NOMO-1 treated with DMSO at 0.1 percent for 48 hours (cell line): ENCODE measurements at regions not wholly inside any gene's neighbourhood (a gene's known extent, or its start where the extent isn't known, plus 50 kb on each side); places are given as distances from the start of the nearest gene placed in this dataset.
"Not testable (repeated sequence)": the region's sequence is repeated elsewhere in the genome, so short reads cannot be mapped to it uniquely, and the experiment has no call there.

Source experiments
- DNase-seq: peaks from one replicate; lab custom pipeline; 2025; ENCODE audit not compliant: unreplicated experiment; lab: John Stamatoyannopoulos, UW

GRCh38 chr1:103469801-103470200, 55.7 kb upstream of the RNPC3 start:
- no peak for DNase-seq

- DNase-seq, result no peak
Measured at GRCh38 chr1:103467100-103467499, 58.4 kb upstream of the RNPC3 start.

GRCh38 chr1:103461161-103462105, 64.1 kb upstream of the RNPC3 start:
- peak; percentile 7 for DNase-seq

GRCh38 chr1:103460511-103460910, 65.0 kb upstream of the RNPC3 start:
- DNase-seq, result no peak

GRCh38 chr1:103459346-103459745, 66.2 kb upstream of the RNPC3 start:
- DNase-seq, result no peak

GRCh38 chr1:103457886-103458455, 67.5 kb upstream of the RNPC3 start:
- no peak for DNase-seq

GRCh38 chr1:103448560-103448959, 76.9 kb upstream of the RNPC3 start:
- DNase-seq, result peak; percentile 2

- DNase-seq, result no peak
Measured at GRCh38 chr1:103447471-103447870, 78.0 kb upstream of the RNPC3 start.

GRCh38 chr1:103441342-103441741, 84.2 kb upstream of the RNPC3 start:
- no peak for DNase-seq

GRCh38 chr1:103436568-103437100, 88.9 kb upstream of the RNPC3 start:
- DNase-seq, result not testable (repeated sequence)

GRCh38 chr1:103435443-103435842, 90.1 kb upstream of the RNPC3 start:
- DNase-seq, result no peak

- no peak for DNase-seq
Measured at GRCh38 chr1:103424650-103425049, 100.8 kb upstream of the RNPC3 start.

- no peak for DNase-seq
Measured at GRCh38 chr1:103416681-103417286, 108.7 kb upstream of the RNPC3 start.

- no peak for DNase-seq
Measured at GRCh38 chr1:103387898-103388297, 137.6 kb upstream of the RNPC3 start.

- no peak for DNase-seq
Measured at GRCh38 chr1:103373991-103374390, 151.5 kb upstream of the RNPC3 start.

- DNase-seq, result no peak
Measured at GRCh38 chr1:103372866-103373265, 152.6 kb upstream of the RNPC3 start.

GRCh38 chr1:103371234-103371633, 154.3 kb upstream of the RNPC3 start:
- no peak for DNase-seq

- no peak for DNase-seq
Measured at GRCh38 chr1:103367186-103367585, 158.3 kb upstream of the RNPC3 start.

- peak; percentile 16 for DNase-seq
Measured at GRCh38 chr1:103365860-103366569, 159.5 kb upstream of the RNPC3 start.

GRCh38 chr1:103363008-103363365, 162.5 kb upstream of the RNPC3 start:
- peak; percentile 44 for DNase-seq

- DNase-seq, result no peak
Measured at GRCh38 chr1:103362348-103363007, 163.0 kb upstream of the RNPC3 start.
